ENCODE measurements at regions not wholly inside any gene's neighbourhood (a gene's known extent, or its start where the extent isn't known, plus 50 kb on each side); places are given as distances from the start of the nearest gene placed in this dataset.
A peak's percentile ranks its signal among the peaks of the same experiment; 100 is the strongest.

DNA sequence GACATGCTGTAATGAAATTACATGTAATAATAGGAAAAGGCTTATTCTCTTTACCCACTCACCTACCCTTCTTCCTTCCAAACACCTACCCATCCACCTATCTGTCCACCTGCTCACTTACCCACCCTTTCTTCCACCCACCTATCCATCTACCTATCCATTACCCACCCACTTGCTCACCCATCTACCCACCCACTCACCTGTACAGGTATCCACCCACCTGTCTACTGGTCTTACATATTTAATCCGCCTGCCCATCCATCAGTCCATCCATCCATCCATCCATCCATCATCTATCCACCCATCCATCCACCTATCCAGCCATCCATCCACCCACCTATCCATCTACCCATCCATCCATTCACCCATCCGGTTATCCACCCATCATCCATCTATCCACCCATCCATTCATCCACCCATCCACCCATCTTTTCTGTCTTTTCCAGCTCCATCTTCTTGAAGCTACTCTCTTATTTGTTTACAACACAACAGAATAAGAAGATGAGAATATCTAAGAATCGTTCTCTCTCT lies 133.3 kb upstream of the STX18 start:
- POLR2A ChIA-PET (ENCODE audit: low non-redundant PET) = no interaction called here
- intact Hi-C loops (cut with micrococcal nuclease; ENCODE audit: unreplicated experiment) = loop anchor here (10.0 kb wide), 1 partner anchor 190 kb away; no protein-coding TSS in a partner anchor
- no peak for DNase-seq (ENCODE audit: low spot score)
- no peaks in the 10 kb centered on the region for H3K36me3 ChIP-seq (ENCODE audit: insufficient read depth, low read length, poor library complexity, severe bottlenecking)
- H3K27ac ChIP-seq (ENCODE audit: low read depth, low read length, poor library complexity, severe bottlenecking) = no peak overlapping the region
- H3K9me3 ChIP-seq (ENCODE audit: low read depth, low read length, poor library complexity, severe bottlenecking) = no peaks in the 10 kb centered on the region
- TF ChIP-seq, protein P1, sequence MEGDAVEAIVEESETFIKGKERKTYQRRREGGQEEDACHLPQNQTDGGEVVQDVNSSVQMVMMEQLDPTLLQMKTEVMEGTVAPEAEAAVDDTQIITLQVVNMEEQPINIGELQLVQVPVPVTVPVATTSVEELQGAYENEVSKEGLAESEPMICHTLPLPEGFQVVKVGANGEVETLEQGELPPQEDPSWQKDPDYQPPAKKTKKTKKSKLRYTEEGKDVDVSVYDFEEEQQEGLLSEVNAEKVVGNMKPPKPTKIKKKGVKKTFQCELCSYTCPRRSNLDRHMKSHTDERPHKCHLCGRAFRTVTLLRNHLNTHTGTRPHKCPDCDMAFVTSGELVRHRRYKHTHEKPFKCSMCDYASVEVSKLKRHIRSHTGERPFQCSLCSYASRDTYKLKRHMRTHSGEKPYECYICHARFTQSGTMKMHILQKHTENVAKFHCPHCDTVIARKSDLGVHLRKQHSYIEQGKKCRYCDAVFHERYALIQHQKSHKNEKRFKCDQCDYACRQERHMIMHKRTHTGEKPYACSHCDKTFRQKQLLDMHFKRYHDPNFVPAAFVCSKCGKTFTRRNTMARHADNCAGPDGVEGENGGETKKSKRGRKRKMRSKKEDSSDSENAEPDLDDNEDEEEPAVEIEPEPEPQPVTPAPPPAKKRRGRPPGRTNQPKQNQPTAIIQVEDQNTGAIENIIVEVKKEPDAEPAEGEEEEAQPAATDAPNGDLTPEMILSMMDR (conservative IDR thresholded peaks at IDR 0.05; ENCODE audit: low read depth, low read length) = no peak
- TF ChIP-seq EZH2 (IDR thresholded peaks at IDR 0.05; ENCODE audit: borderline replicate concordance, low read depth, low read length, poor library complexity, severe bottlenecking) = no peak
- no peaks in the 10 kb centered on the region for H3K27me3 ChIP-seq (replicated peaks; ENCODE audit: insufficient read depth, low read depth, low read length, poor library complexity)
- H3K4me1 ChIP-seq (ENCODE audit: insufficient read depth, low read length, poor library complexity, severe bottlenecking) = peaks cover 6% of the 10 kb centered on the region
- CTCF ChIA-PET = no interaction called here
- no TSS peak for BruUV-seq (replicated peaks)
- H3K4me3 ChIP-seq (ENCODE audit: low read depth, low read length, poor library complexity, severe bottlenecking) = no peak overlapping the region

DNA sequence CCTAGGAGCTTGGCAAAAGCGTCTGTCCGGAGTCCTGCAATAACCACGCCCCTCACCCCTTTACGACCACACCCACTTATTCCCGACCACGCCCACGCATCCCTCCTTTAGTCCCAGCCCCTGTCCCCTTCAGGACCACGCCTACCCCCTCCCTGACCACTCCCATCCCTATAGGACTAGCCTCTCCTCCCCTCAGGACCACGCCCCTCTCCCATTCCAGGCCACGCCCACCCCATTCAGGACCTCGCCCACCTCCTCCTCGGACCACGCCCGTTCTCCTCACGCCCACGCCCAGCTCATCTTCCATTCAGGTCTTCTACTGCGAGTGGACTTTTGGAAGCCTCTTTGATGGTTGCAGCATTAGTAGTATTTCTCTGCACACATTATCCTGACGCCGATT lies 131.2 kb upstream of the STX18 start:
- Histone ChIP-seq H3K27ac (ENCODE audit: low read depth, low read length, poor library complexity, severe bottlenecking) (no peak overlapping the region), H3K36me3 (ENCODE audit: insufficient read depth, low read length, poor library complexity, severe bottlenecking) (no peaks in the 10 kb centered on the region), H3K4me1 (ENCODE audit: insufficient read depth, low read length, poor library complexity, severe bottlenecking) (peaks cover 6% of the 10 kb centered on the region), H3K4me3 (ENCODE audit: low read depth, low read length, poor library complexity, severe bottlenecking) (no peak overlapping the region), H3K9me3 (ENCODE audit: low read depth, low read length, poor library complexity, severe bottlenecking) (no peaks in the 10 kb centered on the region), H3K27me3 (replicated peaks; ENCODE audit: insufficient read depth, low read depth, low read length, poor library complexity) (no peaks in the 10 kb centered on the region)
- no TSS peak for BruUV-seq (replicated peaks)
- CTCF ChIA-PET = no interaction called here
- no peak for TF ChIP-seq EZH2 (IDR thresholded peaks at IDR 0.05; ENCODE audit: borderline replicate concordance, low read depth, low read length, poor library complexity, severe bottlenecking)
- TF ChIP-seq, protein P1 (conservative IDR thresholded peaks at IDR 0.05; ENCODE audit: low read depth, low read length) = no peak
- intact Hi-C loops (cut with micrococcal nuclease; ENCODE audit: unreplicated experiment) = loop anchor here (5.0 to 10.0 kb wide), 2 partner anchors 184 to 188 kb away; partner anchors contain the start of gene MSX1
- DNase-seq (ENCODE audit: low spot score) = peak; percentile 93
- POLR2A ChIA-PET (ENCODE audit: low non-redundant PET) = no interaction called here

DNA sequence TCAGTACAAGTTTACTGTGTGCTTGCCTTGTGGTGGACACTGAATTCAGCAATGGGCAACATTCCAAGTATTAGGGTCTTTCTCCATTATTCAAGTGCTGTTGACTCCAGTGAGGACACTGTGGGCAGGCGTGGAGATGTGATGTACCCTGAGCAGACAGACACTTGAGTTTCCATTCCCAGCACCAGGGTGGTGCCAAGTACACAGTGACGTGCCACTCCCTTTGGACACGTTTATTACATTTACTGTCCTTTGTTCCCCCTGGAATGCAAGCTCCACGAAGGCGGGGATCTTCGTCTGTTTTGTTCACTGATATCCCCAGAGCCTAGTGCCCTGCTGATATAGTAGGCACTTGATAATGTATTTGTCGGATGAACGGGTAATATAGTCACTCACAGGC lies 130.6 kb upstream of the STX18 start:
- no peak overlapping the region for H3K27ac ChIP-seq (ENCODE audit: low read depth, low read length, poor library complexity, severe bottlenecking)
- intact Hi-C loops (cut with micrococcal nuclease; ENCODE audit: unreplicated experiment) = loop anchor here (5.0 to 10.0 kb wide), 2 partner anchors 185 to 188 kb away; partner anchors contain the start of gene MSX1
- no peaks in the 10 kb centered on the region for H3K9me3 ChIP-seq (ENCODE audit: low read depth, low read length, poor library complexity, severe bottlenecking)
- ChIA-PET POLR2A (ENCODE audit: low non-redundant PET) (no interaction called here), CTCF (no interaction called here)
- no peak overlapping the region for H3K4me3 ChIP-seq (ENCODE audit: low read depth, low read length, poor library complexity, severe bottlenecking)
- H3K4me1 ChIP-seq (ENCODE audit: insufficient read depth, low read length, poor library complexity, severe bottlenecking) = peaks cover 8% of the 10 kb centered on the region
- no peaks in the 10 kb centered on the region for H3K36me3 ChIP-seq (ENCODE audit: insufficient read depth, low read length, poor library complexity, severe bottlenecking)
- no peaks in the 10 kb centered on the region for H3K27me3 ChIP-seq (replicated peaks; ENCODE audit: insufficient read depth, low read depth, low read length, poor library complexity)
- DNase-seq (ENCODE audit: low spot score) = no peak
- no peak for TF ChIP-seq EZH2 (IDR thresholded peaks at IDR 0.05; ENCODE audit: borderline replicate concordance, low read depth, low read length, poor library complexity, severe bottlenecking)
- TF ChIP-seq, protein P1 (conservative IDR thresholded peaks at IDR 0.05; ENCODE audit: low read depth, low read length) = no peak
- no TSS peak for BruUV-seq (replicated peaks)
